MM.1S (cell line): ENCODE measurements at regions not wholly inside any gene's neighbourhood (a gene's known extent, or its start where the extent isn't known, plus 50 kb on each side); places are given as distances from the start of the nearest gene placed in this dataset.
A peak's percentile ranks its signal among the peaks of the same experiment; 100 is the strongest.

Experiments used
- DNase-seq: peaks from one replicate; pipeline ENCODE4 v3.0.0-alpha.2; 2015
- H2AFZ ChIP-seq: fragments of 300-600 bp; sonication (generic); 2 replicates; pipeline ENCODE4 v1.6.0; 2016; ENCODE audit warnings: antibody characterized with exemption, low read length
- H3F3A ChIP-seq: fragments of 300-600 bp; sonication (generic); 2 replicates; pipeline ENCODE4 v1.6.1; 2016; ENCODE audit warnings: mild to moderate bottlenecking, antibody characterized with exemption, low read length, moderate library complexity, mixed read lengths; ENCODE audit not compliant: insufficient read depth
- H3K27ac ChIP-seq: fragments of 300-600 bp; sonication (generic); 2 replicates; pipeline ENCODE4 v1.5.1; 2016; ENCODE audit warnings: mild to moderate bottlenecking, low read length
- H3K27me3 ChIP-seq: fragments of 300-600 bp; sonication (generic); replicated peaks from 2 replicates; pipeline ENCODE4 v1.6.0; 2016; ENCODE audit warnings: low read length; ENCODE audit not compliant: insufficient read depth
- H3K36me3 ChIP-seq: fragments of 300-600 bp; sonication (generic); replicated peaks from 2 replicates; pipeline ENCODE4 v1.6.1; 2016; ENCODE audit warnings: mild to moderate bottlenecking, low read length, mixed read lengths; ENCODE audit not compliant: insufficient read depth
- H3K4me1 ChIP-seq: fragments of 300-600 bp; sonication (generic); 2 replicates; pipeline ENCODE4 v1.6.1; 2016; ENCODE audit warnings: low read length, mixed read lengths
- H3K4me2 ChIP-seq: fragments of 300-600 bp; sonication (generic); 2 replicates; pipeline ENCODE4 v1.6.0; 2016; ENCODE audit warnings: low read depth, low read length
- H3K4me3 ChIP-seq: fragments of 300-600 bp; sonication (generic); 2 replicates; pipeline ENCODE4 v1.5.1; 2016; ENCODE audit warnings: low read length, mixed read lengths
- H3K79me2 ChIP-seq: fragments of 300-600 bp; sonication (generic); 2 replicates; pipeline ENCODE4 v1.6.1; 2016; ENCODE audit warnings: mixed run types, low read length, mixed read lengths
- H3K9ac ChIP-seq: fragments of 300-600 bp; sonication (generic); 2 replicates; pipeline ENCODE4 v1.6.1; 2016; ENCODE audit warnings: low read length, mixed read lengths
- H3K9me2 ChIP-seq: fragments of 300-600 bp; sonication (generic); replicated peaks from 2 replicates; pipeline ENCODE4 v1.6.1; 2016; ENCODE audit warnings: mild to moderate bottlenecking, low read length, mixed read lengths; ENCODE audit not compliant: insufficient read depth
- H3K9me3 ChIP-seq: fragments of 300-600 bp; sonication (generic); replicated peaks from 2 replicates; pipeline ENCODE4 v1.6.1; 2016; ENCODE audit warnings: mild to moderate bottlenecking, low read length, mixed read lengths; ENCODE audit not compliant: insufficient read depth
- H4K20me1 ChIP-seq: fragments of 300-600 bp; sonication (generic); 2 replicates; pipeline ENCODE4 v1.6.1; 2016; ENCODE audit warnings: mild to moderate bottlenecking, low read length, moderate library complexity, mixed read lengths; ENCODE audit not compliant: insufficient read depth
- EZH2 ChIP-seq: fragments of 300-600 bp; sonication (generic); optimal IDR thresholded peaks from 2 replicates; pipeline ENCODE3; 2017; ENCODE audit warnings: low read depth, mild to moderate bottlenecking, antibody characterized with exemption, low read length, mixed read lengths
- EZH2phosphoT487 ChIP-seq: fragments of 300-600 bp; sonication (generic); IDR thresholded peaks from 2 replicates; pipeline ENCODE4 v1.6.1; 2018; ENCODE audit warnings: antibody characterized with exemption, low read length
- TF ChIP-seq, protein P1 (sequence below): fragments of 300-600 bp; sonication (generic); IDR thresholded peaks from 2 replicates; pipeline ENCODE4 v1.5.1; 2016; ENCODE audit warnings: antibody characterized with exemption, low read length, mixed read lengths

DNA sequence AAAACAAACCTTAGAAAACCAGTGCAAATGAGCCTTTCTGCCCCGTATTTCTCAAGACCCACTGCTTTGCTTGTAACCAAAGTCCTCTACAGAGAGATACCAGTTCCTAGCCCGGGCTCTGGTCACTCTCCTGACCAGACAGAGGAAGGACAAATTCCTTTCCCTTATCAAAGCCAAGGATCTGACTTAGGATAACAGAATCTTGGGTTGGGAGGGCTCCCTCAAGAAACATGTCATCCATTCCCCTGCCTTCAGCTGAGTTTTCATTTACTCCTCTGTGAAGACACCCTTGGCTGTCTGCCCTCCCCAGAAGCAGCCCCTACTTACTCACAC, 116.0 kb upstream of the PARP11 start:
- DNase-seq = no peak
- TF ChIP-seq, protein P1, sequence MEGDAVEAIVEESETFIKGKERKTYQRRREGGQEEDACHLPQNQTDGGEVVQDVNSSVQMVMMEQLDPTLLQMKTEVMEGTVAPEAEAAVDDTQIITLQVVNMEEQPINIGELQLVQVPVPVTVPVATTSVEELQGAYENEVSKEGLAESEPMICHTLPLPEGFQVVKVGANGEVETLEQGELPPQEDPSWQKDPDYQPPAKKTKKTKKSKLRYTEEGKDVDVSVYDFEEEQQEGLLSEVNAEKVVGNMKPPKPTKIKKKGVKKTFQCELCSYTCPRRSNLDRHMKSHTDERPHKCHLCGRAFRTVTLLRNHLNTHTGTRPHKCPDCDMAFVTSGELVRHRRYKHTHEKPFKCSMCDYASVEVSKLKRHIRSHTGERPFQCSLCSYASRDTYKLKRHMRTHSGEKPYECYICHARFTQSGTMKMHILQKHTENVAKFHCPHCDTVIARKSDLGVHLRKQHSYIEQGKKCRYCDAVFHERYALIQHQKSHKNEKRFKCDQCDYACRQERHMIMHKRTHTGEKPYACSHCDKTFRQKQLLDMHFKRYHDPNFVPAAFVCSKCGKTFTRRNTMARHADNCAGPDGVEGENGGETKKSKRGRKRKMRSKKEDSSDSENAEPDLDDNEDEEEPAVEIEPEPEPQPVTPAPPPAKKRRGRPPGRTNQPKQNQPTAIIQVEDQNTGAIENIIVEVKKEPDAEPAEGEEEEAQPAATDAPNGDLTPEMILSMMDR = no peak
- TF ChIP-seq EZH2phosphoT487 (no peak), EZH2 (no peak)
- no peaks in the 10 kb centered on the region for H3K9me2 ChIP-seq
- H3K4me2 ChIP-seq = peak overlapping the region; percentile 69
- H3K9me3 ChIP-seq = no peaks in the 10 kb centered on the region
- 0 out of 2 replicates have a peak overlapping the region, but pooled peaks have one; percentile 45 for H3K4me3 ChIP-seq
- peaks cover 13% of the 10 kb centered on the region for H3F3A ChIP-seq
- H3K27me3 ChIP-seq = no peaks in the 10 kb centered on the region
- peak overlapping the region; percentile 7; the same call in 1 of the 2 replicates for H3K9ac ChIP-seq
- peak overlapping the region; percentile 75; the same call in 1 of the 2 replicates for H3K27ac ChIP-seq
- peaks cover 21% of the 10 kb centered on the region for H3K4me1 ChIP-seq
- H2AFZ ChIP-seq = peak overlapping the region; percentile 98
- no peaks in the 10 kb centered on the region for H3K79me2 ChIP-seq
- no peaks in the 10 kb centered on the region for H4K20me1 ChIP-seq
- H3K36me3 ChIP-seq = no peaks in the 10 kb centered on the region

DNA sequence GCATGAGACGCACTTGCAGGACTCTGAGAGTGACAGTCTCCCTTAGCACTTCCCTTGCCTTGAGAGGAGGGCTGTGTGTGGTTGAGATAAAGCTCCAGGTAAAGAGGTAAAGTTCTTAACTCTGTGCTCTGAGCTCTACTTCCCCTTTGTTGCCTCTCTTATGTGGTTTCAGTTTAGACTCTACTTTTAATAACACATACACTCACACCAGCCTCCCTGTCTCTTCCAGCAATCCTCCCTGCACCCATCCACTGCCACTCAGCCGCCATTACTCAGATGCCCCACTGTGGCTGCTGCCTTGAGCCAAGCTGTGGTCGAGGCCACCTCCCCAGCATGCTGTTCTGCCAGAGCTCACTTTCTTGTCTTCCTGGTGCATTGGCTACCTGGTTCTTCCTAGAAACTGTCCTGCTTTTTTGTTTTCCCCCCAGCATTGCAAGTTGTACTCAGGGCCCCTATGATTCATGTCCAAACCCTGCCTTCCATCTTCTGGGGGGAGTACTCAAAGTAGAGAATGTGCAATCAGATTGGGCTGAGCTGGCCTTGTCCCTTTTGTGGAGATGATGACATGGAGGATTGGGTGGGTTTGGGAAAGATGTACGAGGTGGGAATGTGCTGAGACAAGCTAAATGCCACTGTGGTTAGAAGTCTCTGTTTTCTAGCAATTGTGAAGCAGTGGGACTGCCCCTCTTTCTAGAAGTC, 115.5 kb upstream of the PARP11 start:
- Histone ChIP-seq H3F3A (peaks cover 13% of the 10 kb centered on the region), H3K4me3 (peak overlapping the region; percentile 45), H3K36me3 (no peaks in the 10 kb centered on the region), H3K79me2 (no peaks in the 10 kb centered on the region), H4K20me1 (no peaks in the 10 kb centered on the region), H3K9ac (peak overlapping the region; percentile 7; the same call in 1 of the 2 replicates), H3K27ac (peak overlapping the region; percentile 75), H3K9me3 (no peaks in the 10 kb centered on the region), H3K9me2 (no peaks in the 10 kb centered on the region), H3K27me3 (no peaks in the 10 kb centered on the region), H2AFZ (peak overlapping the region; percentile 98), H3K4me1 (peaks cover 21% of the 10 kb centered on the region), H3K4me2 (peak overlapping the region; percentile 69)
- DNase-seq = peak; percentile 67
- TF ChIP-seq EZH2 (no peak), EZH2phosphoT487 (no peak)
- TF ChIP-seq, protein P1 = no peak

DNA sequence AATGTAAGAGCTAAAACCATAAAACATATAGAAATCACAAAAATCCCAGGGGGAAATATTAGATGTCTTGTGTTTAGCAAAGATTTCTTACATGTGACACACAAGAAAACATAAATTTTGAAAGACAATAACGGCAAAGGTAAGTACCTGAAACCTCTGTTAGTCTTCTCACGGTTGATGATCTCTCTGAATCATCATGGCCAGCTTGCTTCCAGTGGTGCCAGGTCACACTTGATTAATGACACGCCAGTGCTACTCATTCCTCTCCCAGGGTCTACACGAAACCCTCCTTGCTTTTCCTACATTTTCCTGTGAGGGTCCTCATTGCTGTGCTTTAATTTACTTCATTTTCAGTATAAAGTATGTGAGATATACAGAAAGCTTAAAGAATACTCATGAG, 114.4 kb upstream of the PARP11 start:
- no peaks in the 10 kb centered on the region for H3K36me3 ChIP-seq
- H3K27ac ChIP-seq = no peak overlapping the region
- no peak for DNase-seq
- no peak overlapping the region for H3K9ac ChIP-seq
- H3K4me2 ChIP-seq = no peak overlapping the region
- H3F3A ChIP-seq = peaks cover 13% of the 10 kb centered on the region
- no peaks in the 10 kb centered on the region for H3K9me2 ChIP-seq
- H3K27me3 ChIP-seq = no peaks in the 10 kb centered on the region
- peaks cover 21% of the 10 kb centered on the region for H3K4me1 ChIP-seq
- H3K9me3 ChIP-seq = no peaks in the 10 kb centered on the region
- no peak overlapping the region for H3K4me3 ChIP-seq
- no peak overlapping the region for H2AFZ ChIP-seq
- H4K20me1 ChIP-seq = no peaks in the 10 kb centered on the region
- no peaks in the 10 kb centered on the region for H3K79me2 ChIP-seq
- no peak for TF ChIP-seq EZH2phosphoT487
- TF ChIP-seq, protein P1 = no peak
- no peak for TF ChIP-seq EZH2
